Inflammatory macrophage treated with lipopolysaccharide for 4 hours (primary cell): ENCODE measurements at regions not wholly inside any gene's neighbourhood (a gene's known extent, or its start where the extent isn't known, plus 50 kb on each side); places are given as distances from the start of the nearest gene placed in this dataset.

ENCODE experiments used
- DNase-seq: peaks from one replicate; pipeline ENCODE4 v3.0.0-alpha.2; 2020

GRCh38 chr3:70899816-70900215, 587.4 kb upstream of the MDFIC2 start:
- DNase-seq, result no peak

GRCh38 chr3:70890020-70890394, 577.6 kb upstream of the MDFIC2 start:
- no peak for DNase-seq

GRCh38 chr3:70889162-70890019, 577.0 kb upstream of the MDFIC2 start:
- DNase-seq, result no peak

DNA sequence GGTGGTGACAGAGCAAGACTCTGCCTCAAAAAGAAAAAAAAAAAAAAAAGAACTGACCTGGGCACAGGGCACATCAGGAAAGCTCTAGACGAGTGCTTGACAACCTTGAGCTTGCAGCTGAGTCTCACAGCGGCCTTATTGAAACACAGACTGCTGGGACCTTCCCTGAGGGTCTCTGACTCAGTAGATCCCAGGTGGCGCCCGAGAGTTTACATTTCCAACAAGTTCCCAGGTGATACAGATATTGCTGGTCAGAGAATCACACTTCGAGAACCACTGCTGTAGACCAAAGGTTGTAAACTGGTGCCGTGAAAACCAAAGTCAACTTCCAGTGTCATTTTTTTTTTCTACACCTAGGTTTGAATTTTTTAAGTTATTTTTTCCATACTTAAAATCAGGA, 573.2 kb upstream of the MDFIC2 start:
- no peak for DNase-seq

DNA sequence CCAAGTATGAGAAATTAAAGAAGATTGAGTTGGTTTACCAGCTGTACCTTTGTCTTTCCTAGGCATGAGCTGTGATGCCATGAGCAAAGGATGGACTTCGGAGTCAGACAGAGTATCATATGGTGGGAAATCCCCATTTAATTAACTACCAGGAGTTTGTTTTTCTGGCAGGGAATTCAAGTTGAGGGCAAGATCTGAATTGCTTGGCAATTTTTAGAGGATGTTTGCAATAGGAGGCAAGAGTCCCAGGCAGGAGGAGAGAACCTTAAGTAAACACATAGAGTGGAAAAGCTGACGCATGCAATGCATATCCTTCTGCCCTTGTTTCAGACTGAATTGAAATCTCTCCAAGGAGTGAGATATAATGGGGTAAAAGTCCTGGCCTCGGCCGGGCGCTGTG, 569.7 kb upstream of the MDFIC2 start:
- DNase-seq, result no peak

DNA sequence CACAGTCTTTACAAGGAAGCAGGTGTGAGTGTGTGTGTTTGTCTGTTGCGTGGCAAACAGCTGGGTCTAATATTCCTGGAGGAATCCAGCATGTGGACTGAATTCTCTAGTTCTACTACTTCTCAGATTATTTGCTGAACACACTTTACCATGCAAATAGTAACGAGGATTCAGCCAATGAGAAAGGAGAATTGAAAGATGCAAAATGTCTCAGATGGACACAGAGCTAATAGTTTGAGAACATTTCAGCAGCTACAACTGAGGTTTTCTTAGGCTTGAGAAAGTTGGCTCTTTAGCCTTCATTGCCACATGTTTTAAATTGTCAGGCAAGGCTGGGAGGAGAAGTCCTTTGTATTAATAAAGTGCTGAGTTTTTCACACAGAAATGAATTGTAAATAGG, 568.0 kb upstream of the MDFIC2 start:
- no peak for DNase-seq

DNA sequence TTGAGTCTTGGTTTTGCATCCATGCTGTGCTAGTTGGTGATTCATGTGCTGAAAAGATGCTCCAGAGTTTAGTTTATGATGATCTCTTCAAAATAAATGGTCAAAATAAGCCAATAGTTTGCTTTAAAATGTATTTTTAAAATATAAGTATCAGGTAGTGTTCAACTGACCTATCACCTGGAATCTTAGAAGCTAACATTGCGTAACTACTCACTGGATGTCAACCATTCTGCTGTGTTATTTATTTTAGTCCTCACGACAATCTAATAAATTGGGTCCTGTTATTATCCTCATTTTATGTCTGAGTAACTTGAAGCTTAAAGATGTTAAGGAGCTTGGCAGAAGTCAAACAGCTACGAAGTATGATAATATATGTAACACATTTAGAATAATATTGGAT, 563.7 kb upstream of the MDFIC2 start:
- DNase-seq, result no peak

DNA sequence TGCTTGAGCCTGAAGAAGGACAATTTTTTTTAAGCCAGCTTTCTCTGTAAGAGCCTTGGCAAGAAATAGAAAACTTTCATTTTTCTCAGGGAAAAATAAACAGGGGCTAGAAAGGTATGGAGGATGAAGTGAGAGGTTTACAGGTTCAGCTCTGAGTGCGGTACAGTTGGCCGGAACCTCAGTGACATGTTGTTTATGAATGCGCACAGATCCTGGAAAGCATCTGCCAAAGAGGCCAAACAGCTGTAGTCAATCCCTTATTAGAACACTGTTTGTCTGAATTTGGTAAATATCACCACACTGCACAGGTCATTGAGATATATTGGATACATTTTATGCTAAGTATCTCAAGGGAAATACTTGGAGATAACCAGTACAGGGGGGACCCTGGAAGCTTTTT, 561.8 kb upstream of the MDFIC2 start:
- DNase-seq, result no peak

- DNase-seq, result no peak
Measured at GRCh38 chr3:70873686-70874085, 561.2 kb upstream of the MDFIC2 start.

GRCh38 chr3:70871909-70872656, 559.6 kb upstream of the MDFIC2 start:
- DNase-seq, result no peak

DNA sequence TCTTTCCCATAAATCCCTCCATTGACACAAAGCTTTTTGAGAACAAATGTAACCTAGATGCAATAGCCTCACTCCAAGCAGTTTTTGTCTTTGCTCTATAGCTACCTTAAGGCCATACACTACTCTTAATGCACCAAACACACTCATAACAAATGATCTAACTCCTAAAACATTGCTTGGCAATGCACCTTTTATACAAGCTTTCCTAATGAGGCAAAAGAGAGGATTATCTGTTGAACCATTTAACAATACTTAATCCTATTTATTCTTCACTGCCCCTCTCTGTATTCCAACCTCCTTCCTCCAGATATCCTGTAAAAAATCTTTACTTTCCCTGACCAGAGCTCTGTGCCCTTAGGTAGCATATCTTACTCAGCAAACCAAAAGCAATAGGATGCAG, 558.1 kb upstream of the MDFIC2 start:
- no peak for DNase-seq

- DNase-seq, result no peak
Measured at GRCh38 chr3:70868561-70868960, 556.1 kb upstream of the MDFIC2 start.

DNA sequence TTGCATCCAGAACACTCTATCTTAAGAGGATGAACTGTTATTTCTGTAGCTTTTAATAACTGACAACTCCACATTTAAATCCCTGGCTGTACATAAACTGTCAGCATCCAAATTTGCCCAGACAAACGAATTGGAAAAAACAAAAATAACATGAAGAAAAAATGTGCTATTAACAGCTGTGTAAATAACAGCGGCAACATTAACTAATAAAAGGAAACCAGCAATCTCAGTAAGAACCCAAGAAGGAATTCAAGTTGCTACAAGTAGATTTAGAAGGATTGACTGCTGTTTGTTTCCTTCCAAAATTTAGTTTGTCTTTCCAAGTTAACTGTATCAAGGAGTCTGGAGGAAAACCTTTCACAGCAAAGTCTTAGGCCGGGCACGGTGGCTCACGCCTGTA, 550.6 kb upstream of the MDFIC2 start:
- no peak for DNase-seq

DNA sequence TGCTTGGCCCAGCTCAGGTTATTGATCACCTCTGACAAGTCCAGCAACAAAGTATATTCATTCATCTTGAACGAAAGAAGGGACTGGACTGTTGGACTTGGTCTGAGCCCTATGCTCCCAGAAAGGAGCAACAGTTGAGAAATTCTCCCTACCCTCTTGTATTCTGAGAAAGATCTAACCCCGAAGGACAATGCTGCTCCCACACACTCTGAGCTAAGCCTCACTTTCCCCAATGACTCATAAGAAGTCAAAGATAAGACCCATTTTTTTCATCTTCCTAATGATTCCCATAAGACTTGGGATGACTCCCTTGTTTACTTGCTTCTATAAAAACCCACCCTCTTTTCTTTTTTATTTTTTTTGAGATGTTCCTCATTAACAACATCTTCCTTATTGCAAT, 549.4 kb upstream of the MDFIC2 start:
- DNase-seq, result no peak

GRCh38 chr3:70861234-70861633, 548.8 kb upstream of the MDFIC2 start:
- DNase-seq, result no peak

- no peak for DNase-seq
Measured at GRCh38 chr3:70857916-70858315, 545.5 kb upstream of the MDFIC2 start.

DNA sequence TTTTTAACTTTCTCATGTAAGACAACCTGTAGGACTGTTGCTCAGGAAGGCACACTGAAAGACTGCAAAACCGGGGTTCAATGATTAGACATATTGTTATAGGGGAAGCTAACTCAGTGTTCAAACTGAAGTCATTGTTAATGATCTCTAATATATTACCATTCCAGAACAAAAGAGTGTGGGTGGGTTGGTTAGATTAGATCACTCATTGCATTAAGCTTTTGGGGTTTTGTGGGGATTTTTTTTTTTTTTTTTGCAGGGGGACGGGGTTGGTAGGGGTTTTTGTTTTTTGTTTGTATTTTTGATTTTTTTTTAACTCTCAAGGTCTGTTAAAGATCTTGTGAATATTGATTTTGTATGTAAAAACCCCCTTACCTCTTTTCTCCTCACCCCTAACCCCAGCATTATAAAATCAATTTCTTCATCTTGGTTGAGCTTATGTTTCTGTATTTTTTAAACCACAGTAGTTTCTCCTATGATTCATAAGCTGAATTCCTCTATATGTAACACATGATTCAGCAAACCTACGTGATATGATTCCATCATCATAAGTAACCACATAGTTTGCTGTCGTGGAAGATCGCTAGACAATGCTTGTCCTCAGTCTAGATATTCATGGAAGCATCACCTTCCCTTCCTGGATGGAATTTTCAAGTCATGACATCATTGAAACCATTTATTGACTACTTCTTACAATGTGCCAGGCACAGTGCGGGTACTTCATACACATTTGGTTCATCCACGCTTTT, 544.1 kb upstream of the MDFIC2 start:
- peak; percentile 55 for DNase-seq

- DNase-seq, result no peak
Measured at GRCh38 chr3:70855149-70855548, 542.7 kb upstream of the MDFIC2 start.

DNA sequence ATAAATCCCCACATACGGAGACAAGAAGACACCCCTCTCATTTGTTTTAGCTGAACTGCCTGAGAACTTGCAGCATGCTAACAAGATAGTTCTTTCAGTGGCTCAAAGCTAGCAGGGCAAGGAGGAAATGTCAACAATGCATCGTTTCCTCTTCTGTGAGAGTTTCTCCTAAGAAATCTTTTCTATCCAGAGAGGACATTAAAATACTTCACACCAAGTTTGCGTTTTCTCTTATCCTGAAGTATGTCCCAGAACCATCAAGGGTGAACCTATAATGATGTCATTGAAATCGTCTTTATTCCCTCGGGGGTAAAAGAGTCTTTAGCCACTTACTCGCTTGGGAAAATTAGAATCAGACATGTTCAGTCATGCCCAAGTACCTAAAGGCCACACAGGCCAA, 541.7 kb upstream of the MDFIC2 start:
- no peak for DNase-seq

DNA sequence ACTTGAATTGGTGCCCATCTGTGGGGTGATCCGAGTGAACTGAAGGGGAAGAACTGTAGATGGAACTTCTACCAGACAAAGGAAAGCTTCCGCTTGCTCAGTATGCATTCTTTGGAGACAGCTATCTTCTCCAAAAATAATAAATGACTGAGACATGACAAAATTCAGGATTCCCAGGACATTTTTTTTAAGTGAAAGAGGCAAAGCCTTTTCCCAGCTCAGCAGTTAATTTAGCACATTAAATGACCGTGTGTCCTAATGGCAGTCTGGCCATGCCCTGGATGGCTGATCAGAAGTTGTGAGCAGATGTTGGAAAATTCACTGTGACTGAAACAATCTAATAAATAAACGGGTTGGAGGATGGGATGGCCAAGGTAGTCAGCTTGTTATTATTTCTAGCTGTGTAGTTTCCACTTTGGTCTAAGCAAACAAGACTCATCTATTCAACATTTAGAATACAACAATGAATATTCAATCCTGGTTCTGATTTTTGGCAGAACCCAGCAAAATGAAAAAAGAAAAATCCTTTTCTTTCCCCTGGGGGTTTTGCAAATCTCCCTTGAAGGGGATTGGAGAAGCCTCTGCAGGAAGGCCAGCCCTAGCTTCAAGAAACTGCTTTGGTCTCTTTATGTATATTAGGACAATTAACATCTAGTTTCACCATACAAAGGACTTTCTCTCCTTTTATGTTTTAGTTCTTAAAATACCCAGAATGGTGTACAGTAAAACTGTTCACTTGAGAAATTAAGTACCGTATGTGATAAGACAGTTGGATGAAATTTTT, 540.9 kb upstream of the MDFIC2 start:
- DNase-seq, result no peak

DNA sequence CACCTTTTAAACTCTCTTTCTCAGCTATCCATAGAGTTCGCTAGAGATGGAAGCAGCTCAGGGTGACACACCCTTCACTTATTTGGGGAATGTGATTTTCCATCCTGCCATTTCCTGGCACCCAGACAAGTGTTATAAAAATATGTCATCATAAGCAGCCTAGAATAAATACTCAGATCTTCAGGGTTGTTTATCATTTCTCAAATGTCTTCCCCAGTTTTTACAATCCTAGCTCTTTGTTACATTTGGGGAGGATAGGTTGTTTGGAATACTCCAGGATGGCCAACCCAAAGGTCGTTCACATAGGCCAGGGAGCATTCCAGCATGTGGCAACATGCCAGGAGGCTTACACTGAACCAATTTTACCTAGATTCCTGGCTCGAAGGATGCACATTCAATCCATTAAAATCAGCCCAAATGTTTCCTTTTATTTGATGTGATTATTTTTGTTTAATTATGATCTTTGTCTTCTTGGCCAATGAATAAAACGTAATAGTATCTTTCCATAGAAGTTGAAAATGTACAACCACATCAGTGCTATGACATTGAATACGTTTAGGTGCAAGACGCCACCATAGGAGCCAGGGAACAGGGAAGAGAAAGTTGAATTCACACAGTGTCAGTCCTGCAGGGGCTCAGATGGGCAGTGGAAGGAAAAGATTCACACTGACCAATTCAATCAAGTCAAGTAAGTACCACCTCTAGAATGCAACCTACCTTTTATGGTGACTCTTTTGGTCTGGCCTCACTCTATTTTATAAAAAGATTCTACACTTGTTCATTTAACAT, 537.7 kb upstream of the MDFIC2 start:
- no peak for DNase-seq
